A673 (cell line): ENCODE measurements at regions not wholly inside any gene's neighbourhood (a gene's known extent, or its start where the extent isn't known, plus 50 kb on each side); places are given as distances from the start of the nearest gene placed in this dataset.

Experiments used
- BruUV-seq: library from RNA; stranded (reverse); fragments of 400-500 nt; replicated peaks from 2 replicates; lab custom pipeline; 2021; lab: Mats Ljungman, UMichigan
- CTCF ChIA-PET: fragments of 300-600 bp; sonication (Branson Sonifier 250); formaldehyde crosslinking; loops from one replicate; lab custom pipeline; 2022; ENCODE audit warnings: antibody characterized with exemption; lab: Charles Lee
- POLR2A ChIA-PET: fragments of 300-600 bp; sonication (Branson Sonifier 250); formaldehyde crosslinking; loops from one replicate; lab custom pipeline; 2022; ENCODE audit warnings: antibody characterized with exemption; ENCODE audit not compliant: low non-redundant PET; lab: Charles Lee
- DNase-seq: peaks from one replicate; pipeline ENCODE4 v3.0.0-alpha.2; 2015; ENCODE audit warnings: low spot score
- H3K27ac ChIP-seq: fragments of 200-600 bp; sonication (generic); 2 replicates; pipeline ENCODE4 v1.5.1; 2016; ENCODE audit warnings: mixed run types, low read depth, mild to moderate bottlenecking, mixed read lengths, antibody characterized with exemption, low read length; ENCODE audit not compliant: poor library complexity, severe bottlenecking
- H3K27me3 ChIP-seq: fragments of 200-600 bp; sonication (generic); replicated peaks from 2 replicates; pipeline ENCODE4 v1.6.1; 2017; ENCODE audit warnings: mixed run types, low read depth, mild to moderate bottlenecking, mixed read lengths, antibody characterized with exemption, low read length; ENCODE audit not compliant: insufficient read depth, poor library complexity
- H3K36me3 ChIP-seq: fragments of 200-600 bp; sonication (generic); 2 replicates; pipeline ENCODE4 v1.6.1; 2016; ENCODE audit warnings: mixed run types, mild to moderate bottlenecking, mixed read lengths, antibody characterized with exemption, low read length; ENCODE audit not compliant: insufficient read depth, poor library complexity, severe bottlenecking
- H3K4me1 ChIP-seq: fragments of 200-600 bp; sonication (generic); 2 replicates; pipeline ENCODE4 v1.6.1; 2017; ENCODE audit warnings: mixed run types, mild to moderate bottlenecking, mixed read lengths, antibody characterized with exemption, low read length; ENCODE audit not compliant: insufficient read depth, poor library complexity, severe bottlenecking
- H3K4me3 ChIP-seq: fragments of 200-600 bp; sonication (generic); 2 replicates; pipeline ENCODE4 v1.5.1; 2016; ENCODE audit warnings: low read depth, mixed run types, mild to moderate bottlenecking, mixed read lengths, low read length; ENCODE audit not compliant: poor library complexity, severe bottlenecking
- H3K9me3 ChIP-seq: fragments of 200-600 bp; sonication (generic); 2 replicates; pipeline ENCODE4 v1.6.1; 2016; ENCODE audit warnings: mixed run types, low read depth, mild to moderate bottlenecking, mixed read lengths, antibody characterized with exemption, low read length; ENCODE audit not compliant: poor library complexity, severe bottlenecking
- EZH2 ChIP-seq: fragments of 200-600 bp; sonication (generic); IDR thresholded peaks from 2 replicates; pipeline ENCODE4 v1.6.1; 2017; ENCODE audit warnings: borderline replicate concordance, low read depth, mild to moderate bottlenecking, mixed read lengths, antibody characterized with exemption, low read length; ENCODE audit not compliant: poor library complexity, severe bottlenecking
- intact Hi-C: fragments of 100-400 bp; cut with micrococcal nuclease; formaldehyde crosslinking; loops from one replicate; pipeline ENCODE4 v1.10.0; 2022; ENCODE audit not compliant: unreplicated experiment
- TF ChIP-seq, protein P1 (sequence below): fragments of 300-800, 200-600 bp; sonication (generic); conservative IDR thresholded peaks from 2 replicates; pipeline ENCODE4 v1.5.1; 2017; ENCODE audit warnings: low read depth, mild to moderate bottlenecking, antibody characterized with exemption, low read length, moderate library complexity, mixed read lengths

DNA sequence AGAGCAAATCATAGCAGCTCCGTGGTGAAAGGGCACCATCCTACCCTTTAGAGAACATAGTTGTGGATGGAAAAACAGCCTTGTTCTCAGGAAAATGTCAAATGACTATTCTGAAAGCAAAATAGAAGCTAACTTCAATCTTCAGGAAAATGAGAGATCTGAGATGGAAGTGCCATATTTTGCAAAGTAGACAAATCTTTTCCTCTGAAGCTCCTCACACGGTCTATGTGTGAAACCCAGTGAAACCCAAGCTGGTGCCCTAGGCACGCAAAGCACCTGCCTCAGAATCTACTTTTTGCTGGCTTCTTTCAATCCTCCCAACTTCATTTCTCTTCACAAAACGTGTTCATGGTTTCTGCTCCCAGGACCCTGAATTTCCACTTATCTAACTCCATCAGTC is 325.2 kb upstream of the CDH4 start:
- intact Hi-C loops, result no loop called here
- Histone ChIP-seq H3K9me3 (no peaks in the 10 kb centered on the region), H3K36me3 (no peaks in the 10 kb centered on the region), H3K4me3 (no peak overlapping the region), H3K27ac (no peak overlapping the region), H3K4me1 (no peaks in the 10 kb centered on the region), H3K27me3 (peaks cover 19% of the 10 kb centered on the region)
- CTCF ChIA-PET, result no interaction called here
- DNase-seq, result no peak
- POLR2A ChIA-PET, result no interaction called here
- BruUV-seq, result no TSS peak
- TF ChIP-seq, protein P1, sequence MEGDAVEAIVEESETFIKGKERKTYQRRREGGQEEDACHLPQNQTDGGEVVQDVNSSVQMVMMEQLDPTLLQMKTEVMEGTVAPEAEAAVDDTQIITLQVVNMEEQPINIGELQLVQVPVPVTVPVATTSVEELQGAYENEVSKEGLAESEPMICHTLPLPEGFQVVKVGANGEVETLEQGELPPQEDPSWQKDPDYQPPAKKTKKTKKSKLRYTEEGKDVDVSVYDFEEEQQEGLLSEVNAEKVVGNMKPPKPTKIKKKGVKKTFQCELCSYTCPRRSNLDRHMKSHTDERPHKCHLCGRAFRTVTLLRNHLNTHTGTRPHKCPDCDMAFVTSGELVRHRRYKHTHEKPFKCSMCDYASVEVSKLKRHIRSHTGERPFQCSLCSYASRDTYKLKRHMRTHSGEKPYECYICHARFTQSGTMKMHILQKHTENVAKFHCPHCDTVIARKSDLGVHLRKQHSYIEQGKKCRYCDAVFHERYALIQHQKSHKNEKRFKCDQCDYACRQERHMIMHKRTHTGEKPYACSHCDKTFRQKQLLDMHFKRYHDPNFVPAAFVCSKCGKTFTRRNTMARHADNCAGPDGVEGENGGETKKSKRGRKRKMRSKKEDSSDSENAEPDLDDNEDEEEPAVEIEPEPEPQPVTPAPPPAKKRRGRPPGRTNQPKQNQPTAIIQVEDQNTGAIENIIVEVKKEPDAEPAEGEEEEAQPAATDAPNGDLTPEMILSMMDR, result no peak
- TF ChIP-seq EZH2, result no peak

DNA sequence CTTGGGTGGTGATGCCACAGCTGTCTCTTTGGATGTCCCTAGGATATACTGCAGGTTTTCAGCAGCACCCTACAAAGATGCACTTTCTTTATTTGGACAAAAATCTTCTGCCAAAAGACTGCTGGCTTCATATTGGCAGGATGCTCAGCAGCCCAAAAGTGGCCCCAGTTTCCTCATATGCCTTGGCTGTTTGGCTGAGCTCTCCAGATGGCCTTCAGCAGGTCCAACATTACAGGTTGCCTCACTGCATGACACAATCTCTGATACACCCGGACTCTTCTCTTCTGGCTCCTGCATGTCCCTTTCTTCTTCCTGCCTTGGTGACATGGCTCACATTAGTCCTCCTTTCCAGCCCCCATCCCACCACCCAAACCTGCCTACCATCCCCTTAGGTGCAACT is 323.7 kb upstream of the CDH4 start:
- intact Hi-C loops, result no loop called here
- CTCF ChIA-PET, result no interaction called here
- H3K4me1 ChIP-seq, result no peaks in the 10 kb centered on the region
- TF ChIP-seq, protein P1, result no peak
- no peak for TF ChIP-seq EZH2
- no peaks in the 10 kb centered on the region for H3K9me3 ChIP-seq
- no TSS peak for BruUV-seq
- H3K27me3 ChIP-seq, result peaks cover 19% of the 10 kb centered on the region
- H3K27ac ChIP-seq, result no peak overlapping the region
- POLR2A ChIA-PET, result no interaction called here
- no peak for DNase-seq
- H3K4me3 ChIP-seq, result no peak overlapping the region
- no peaks in the 10 kb centered on the region for H3K36me3 ChIP-seq

DNA sequence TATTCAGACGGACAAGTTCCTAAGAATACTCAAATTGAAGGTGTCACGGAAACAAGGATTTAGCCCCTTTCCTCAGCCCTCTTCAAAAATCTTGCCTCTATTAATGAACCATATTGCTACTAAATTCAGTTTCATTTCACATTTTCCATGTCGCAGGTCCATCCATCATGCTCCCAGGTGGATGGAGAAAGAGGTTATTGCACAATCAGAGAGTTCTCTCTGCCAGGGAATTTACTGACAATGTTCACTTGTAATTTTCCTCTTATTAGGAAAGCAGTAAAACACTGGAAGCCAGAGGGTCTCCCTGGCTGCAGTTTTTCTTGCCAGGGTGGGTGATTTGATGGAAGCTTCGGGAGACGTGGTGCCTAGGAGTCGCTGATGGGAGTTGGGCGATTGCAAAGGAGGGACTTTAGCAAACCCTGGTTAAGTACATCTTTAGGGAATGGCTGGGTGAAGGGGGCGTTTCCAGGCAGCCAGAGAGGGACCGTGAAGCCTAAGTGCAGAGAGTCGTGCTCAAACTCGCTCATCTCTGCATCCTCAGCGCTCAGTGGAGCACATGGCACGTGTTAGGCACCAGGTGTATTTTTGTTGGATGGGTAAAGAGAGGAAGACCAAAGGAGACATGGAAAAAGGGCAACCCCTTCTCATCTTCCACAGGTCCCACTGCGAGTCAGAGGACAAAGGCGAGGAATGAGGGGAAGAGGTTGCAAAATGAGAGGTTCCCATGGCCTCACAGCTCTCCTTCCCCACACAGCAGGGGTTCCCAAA is 321.9 kb upstream of the CDH4 start:
- H3K4me1 ChIP-seq, result no peaks in the 10 kb centered on the region
- no peak overlapping the region for H3K4me3 ChIP-seq
- POLR2A ChIA-PET, result no interaction called here
- H3K36me3 ChIP-seq, result no peaks in the 10 kb centered on the region
- TF ChIP-seq, protein P1, result no peak
- intact Hi-C loops, result no loop called here
- DNase-seq, result no peak
- no TSS peak for BruUV-seq
- H3K27me3 ChIP-seq, result peaks cover 23% of the 10 kb centered on the region
- H3K27ac ChIP-seq, result no peak overlapping the region
- CTCF ChIA-PET, result no interaction called here
- no peaks in the 10 kb centered on the region for H3K9me3 ChIP-seq
